Gastrocnemius medialis (tissue), 4 donors: ENCODE measurements at regions not wholly inside any gene's neighbourhood (a gene's known extent, or its start where the extent isn't known, plus 50 kb on each side); places are given as distances from the start of the nearest gene placed in this dataset.

Source experiments
- CTCF ChIP-seq, 5 experiments: fragments of 450-650 bp in 3 of 5; fragments of 200-600 bp in 2 of 5; sonication (generic) in 2 of 5; IDR thresholded peaks in 4 of 5; conservative IDR thresholded peaks in 1 of 5; 1 replicate in 4 of 5; 2 replicates in 1 of 5; pipeline ENCODE4 v1.5.1; 2016 to 2019; ENCODE audit warnings: antibody characterized with exemption in 5 of 5, mild to moderate bottlenecking in 3 of 5, moderate library complexity in 3 of 5
- POLR2A ChIP-seq, 2 donors: fragments of 450-650 bp; IDR thresholded peaks; one replicate each; pipeline ENCODE4 v1.6.1; 2017; ENCODE audit warnings: antibody characterized with exemption in 2 of 2, mild to moderate bottlenecking in 2 of 2, moderate library complexity in 2 of 2

DNA sequence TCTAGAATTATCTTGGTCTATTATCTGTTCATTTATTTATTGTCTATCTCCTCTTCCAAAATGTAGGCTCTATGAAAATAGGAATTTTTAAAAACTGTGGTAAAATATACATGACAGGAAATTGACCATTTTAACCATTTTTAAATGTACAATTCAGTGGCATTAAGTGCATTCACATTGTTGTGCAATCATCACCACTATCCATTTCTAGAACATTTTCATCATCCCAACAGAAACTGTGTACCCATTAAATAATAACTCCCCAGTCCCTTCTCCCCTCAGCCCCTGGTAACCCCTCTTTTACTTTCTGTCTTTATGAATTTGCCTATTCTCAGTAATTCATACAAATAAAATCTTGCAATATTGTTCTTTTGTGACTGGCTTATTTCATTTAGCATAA is 71.1 kb upstream of the LCLAT1 start:
- TF ChIP-seq CTCF (IDR thresholded peaks at IDR 0.05 in 4 of 5, conservative IDR thresholded peaks at IDR 0.05 in 1 of 5) (no peak), POLR2A (IDR thresholded peaks at IDR 0.05) (no peak)
